ENCODE measurements at regions not wholly inside any gene's neighbourhood (a gene's known extent, or its start where the extent isn't known, plus 50 kb on each side); places are given as distances from the start of the nearest gene placed in this dataset.

DNA sequence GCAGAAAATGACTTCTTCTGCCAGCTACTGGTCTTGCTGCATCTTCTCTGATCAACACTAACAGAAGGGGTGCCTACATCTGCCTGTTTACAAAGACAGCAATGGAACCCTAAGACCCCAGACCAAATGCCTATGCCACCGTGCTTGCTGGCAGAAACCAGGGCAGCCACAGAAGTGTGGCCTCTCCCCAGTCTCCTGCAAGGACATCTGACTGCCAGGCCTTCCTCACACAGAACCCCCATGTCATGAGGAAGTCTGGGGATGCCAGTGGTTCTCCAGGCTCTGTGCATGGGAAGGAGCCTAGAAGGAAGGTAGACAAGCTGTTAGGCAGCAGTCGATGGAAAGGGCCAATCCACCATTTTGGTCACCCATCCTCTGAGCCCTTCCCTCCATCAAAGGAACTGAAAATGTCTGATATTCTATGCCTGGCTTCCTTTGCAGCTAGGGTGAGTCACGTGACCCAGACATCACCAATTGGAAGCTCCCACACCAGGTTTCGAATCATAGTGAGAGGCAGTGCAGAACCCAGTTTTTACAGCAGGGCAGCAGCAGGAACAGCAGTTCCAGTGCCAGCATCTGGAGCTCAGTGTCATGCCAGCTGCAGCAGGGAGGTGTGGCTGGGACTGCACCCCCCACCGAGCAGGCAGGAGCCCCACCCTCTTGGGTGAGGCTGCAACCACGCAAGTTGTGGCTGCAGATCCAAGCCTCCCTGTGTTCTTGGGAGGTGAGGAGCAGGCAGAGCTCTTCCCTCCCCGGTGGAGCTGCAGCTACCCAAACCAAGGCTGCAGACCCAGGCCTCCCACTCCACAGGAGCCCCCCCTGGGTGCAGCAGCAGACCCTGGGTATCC, 123.4 kb downstream of the OLFM1 start:
- TF ChIP-seq, protein P1, sequence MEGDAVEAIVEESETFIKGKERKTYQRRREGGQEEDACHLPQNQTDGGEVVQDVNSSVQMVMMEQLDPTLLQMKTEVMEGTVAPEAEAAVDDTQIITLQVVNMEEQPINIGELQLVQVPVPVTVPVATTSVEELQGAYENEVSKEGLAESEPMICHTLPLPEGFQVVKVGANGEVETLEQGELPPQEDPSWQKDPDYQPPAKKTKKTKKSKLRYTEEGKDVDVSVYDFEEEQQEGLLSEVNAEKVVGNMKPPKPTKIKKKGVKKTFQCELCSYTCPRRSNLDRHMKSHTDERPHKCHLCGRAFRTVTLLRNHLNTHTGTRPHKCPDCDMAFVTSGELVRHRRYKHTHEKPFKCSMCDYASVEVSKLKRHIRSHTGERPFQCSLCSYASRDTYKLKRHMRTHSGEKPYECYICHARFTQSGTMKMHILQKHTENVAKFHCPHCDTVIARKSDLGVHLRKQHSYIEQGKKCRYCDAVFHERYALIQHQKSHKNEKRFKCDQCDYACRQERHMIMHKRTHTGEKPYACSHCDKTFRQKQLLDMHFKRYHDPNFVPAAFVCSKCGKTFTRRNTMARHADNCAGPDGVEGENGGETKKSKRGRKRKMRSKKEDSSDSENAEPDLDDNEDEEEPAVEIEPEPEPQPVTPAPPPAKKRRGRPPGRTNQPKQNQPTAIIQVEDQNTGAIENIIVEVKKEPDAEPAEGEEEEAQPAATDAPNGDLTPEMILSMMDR (IDR thresholded peaks at IDR 0.05) = no peak
- no peak for TF ChIP-seq POLR2A (IDR thresholded peaks at IDR 0.05)
